ENCODE measurements at regions not wholly inside any gene's neighbourhood (a gene's known extent, or its start where the extent isn't known, plus 50 kb on each side); places are given as distances from the start of the nearest gene placed in this dataset.

DNA sequence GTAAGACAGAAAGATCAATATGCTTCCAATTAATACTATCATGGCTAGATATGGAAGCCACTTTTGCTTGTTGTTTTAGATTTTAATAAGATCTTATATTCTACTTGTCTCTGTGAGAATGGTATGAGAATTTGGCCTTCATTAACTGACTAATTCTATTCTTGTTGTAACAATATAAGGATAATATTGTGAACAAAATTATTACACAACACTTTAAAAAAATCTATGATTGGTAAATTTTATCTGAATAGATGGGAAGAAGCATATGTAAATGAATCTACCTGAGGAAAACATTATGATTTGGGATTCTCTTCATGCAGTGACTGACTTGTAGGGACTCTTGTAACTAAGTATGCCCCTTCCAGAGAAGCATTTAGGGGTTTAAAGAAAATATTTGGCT lies 308.9 kb upstream of the KCND2 start (continued):
- TF ChIP-seq, protein P1, sequence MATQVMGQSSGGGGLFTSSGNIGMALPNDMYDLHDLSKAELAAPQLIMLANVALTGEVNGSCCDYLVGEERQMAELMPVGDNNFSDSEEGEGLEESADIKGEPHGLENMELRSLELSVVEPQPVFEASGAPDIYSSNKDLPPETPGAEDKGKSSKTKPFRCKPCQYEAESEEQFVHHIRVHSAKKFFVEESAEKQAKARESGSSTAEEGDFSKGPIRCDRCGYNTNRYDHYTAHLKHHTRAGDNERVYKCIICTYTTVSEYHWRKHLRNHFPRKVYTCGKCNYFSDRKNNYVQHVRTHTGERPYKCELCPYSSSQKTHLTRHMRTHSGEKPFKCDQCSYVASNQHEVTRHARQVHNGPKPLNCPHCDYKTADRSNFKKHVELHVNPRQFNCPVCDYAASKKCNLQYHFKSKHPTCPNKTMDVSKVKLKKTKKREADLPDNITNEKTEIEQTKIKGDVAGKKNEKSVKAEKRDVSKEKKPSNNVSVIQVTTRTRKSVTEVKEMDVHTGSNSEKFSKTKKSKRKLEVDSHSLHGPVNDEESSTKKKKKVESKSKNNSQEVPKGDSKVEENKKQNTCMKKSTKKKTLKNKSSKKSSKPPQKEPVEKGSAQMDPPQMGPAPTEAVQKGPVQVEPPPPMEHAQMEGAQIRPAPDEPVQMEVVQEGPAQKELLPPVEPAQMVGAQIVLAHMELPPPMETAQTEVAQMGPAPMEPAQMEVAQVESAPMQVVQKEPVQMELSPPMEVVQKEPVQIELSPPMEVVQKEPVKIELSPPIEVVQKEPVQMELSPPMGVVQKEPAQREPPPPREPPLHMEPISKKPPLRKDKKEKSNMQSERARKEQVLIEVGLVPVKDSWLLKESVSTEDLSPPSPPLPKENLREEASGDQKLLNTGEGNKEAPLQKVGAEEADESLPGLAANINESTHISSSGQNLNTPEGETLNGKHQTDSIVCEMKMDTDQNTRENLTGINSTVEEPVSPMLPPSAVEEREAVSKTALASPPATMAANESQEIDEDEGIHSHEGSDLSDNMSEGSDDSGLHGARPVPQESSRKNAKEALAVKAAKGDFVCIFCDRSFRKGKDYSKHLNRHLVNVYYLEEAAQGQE (IDR thresholded peaks at IDR 0.05; ENCODE audit: unreplicated experiment) = no peak
- TF ChIP-seq CREB1 (CRISPR knock-in tag; IDR thresholded peaks at IDR 0.05; ENCODE audit: low read depth) (no peak), ZNF331 (CRISPR knock-in tag; IDR thresholded peaks at IDR 0.05; ENCODE audit: low read depth) (no peak)
- TF ChIP-seq, protein P2, sequence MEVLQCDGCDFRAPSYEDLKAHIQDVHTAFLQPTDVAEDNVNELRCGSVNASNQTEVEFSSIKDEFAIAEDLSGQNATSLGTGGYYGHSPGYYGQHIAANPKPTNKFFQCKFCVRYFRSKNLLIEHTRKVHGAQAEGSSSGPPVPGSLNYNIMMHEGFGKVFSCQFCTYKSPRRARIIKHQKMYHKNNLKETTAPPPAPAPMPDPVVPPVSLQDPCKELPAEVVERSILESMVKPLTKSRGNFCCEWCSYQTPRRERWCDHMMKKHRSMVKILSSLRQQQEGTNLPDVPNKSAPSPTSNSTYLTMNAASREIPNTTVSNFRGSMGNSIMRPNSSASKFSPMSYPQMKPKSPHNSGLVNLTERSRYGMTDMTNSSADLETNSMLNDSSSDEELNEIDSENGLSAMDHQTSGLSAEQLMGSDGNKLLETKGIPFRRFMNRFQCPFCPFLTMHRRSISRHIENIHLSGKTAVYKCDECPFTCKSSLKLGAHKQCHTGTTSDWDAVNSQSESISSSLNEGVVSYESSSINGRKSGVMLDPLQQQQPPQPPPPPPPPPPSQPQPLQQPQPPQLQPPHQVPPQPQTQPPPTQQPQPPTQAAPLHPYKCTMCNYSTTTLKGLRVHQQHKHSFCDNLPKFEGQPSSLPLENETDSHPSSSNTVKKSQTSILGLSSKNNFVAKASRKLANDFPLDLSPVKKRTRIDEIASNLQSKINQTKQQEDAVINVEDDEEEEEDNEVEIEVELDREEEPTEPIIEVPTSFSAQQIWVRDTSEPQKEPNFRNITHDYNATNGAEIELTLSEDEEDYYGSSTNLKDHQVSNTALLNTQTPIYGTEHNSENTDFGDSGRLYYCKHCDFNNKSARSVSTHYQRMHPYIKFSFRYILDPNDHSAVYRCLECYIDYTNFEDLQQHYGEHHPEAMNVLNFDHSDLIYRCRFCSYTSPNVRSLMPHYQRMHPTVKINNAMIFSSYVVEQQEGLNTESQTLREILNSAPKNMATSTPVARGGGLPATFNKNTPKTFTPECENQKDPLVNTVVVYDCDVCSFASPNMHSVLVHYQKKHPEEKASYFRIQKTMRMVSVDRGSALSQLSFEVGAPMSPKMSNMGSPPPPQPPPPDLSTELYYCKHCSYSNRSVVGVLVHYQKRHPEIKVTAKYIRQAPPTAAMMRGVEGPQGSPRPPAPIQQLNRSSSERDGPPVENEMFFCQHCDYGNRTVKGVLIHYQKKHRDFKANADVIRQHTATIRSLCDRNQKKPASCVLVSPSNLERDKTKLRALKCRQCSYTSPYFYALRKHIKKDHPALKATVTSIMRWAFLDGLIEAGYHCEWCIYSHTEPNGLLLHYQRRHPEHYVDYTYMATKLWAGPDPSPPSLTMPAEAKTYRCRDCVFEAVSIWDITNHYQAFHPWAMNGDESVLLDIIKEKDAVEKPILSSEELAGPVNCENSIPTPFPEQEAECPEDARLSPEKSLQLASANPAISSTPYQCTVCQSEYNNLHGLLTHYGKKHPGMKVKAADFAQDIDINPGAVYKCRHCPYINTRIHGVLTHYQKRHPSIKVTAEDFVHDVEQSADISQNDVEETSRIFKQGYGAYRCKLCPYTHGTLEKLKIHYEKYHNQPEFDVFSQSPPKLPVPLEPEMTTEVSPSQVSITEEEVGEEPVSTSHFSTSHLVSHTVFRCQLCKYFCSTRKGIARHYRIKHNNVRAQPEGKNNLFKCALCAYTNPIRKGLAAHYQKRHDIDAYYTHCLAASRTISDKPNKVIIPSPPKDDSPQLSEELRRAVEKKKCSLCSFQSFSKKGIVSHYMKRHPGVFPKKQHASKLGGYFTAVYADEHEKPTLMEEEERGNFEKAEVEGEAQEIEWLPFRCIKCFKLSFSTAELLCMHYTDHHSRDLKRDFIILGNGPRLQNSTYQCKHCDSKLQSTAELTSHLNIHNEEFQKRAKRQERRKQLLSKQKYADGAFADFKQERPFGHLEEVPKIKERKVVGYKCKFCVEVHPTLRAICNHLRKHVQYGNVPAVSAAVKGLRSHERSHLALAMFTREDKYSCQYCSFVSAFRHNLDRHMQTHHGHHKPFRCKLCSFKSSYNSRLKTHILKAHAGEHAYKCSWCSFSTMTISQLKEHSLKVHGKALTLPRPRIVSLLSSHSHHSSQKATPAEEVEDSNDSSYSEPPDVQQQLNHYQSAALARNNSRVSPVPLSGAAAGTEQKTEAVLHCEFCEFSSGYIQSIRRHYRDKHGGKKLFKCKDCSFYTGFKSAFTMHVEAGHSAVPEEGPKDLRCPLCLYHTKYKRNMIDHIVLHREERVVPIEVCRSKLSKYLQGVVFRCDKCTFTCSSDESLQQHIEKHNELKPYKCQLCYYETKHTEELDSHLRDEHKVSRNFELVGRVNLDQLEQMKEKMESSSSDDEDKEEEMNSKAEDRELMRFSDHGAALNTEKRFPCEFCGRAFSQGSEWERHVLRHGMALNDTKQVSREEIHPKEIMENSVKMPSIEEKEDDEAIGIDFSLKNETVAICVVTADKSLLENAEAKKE (CRISPR knock-in tag; IDR thresholded peaks at IDR 0.05) = no peak

DNA sequence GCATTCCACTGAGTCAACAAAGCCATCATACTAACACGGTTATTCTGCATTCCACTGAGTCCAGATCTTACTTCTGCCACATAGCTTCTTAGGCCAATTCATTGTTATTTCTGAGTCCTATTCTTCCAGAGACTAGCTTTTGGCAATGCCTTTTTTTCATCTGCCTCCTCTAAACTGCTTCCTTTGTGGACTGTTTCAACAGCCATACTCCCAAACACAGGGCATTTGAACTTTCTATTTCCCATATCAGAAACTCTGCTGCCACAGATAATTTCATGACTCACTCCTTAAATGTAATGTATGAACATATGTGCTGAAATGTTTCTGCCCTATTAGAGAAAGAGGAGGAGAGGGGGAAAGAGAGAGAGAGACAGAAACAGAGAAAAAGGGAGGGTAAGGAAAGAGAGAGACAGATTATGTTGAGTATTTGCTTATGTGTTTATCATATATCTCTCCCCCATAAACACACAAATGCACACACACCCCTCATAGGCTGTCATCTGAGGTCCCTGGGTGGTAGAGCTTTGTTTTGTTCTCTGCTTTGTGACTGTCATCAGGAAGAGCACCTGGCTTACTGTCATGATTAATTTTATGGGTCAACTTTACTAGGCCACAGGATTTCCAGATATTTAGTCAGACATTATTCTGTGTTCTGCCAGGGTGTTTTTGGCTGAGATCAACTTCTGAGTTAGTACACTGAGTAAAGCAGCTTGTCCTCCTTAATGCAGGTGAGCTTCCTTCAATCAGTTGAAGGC lies 308.0 kb upstream of the KCND2 start:
- Mint-ChIP-seq H3K27ac (no peak overlapping the region), H3K4me3 (no peak overlapping the region)
- no peak for ATAC-seq

More for the DNA sequence above, 308.0 kb upstream of the KCND2 start:
- no peaks in the 10 kb centered on the region for H3K36me3 Mint-ChIP-seq (ENCODE audit: low read depth)
- H3K4me1 ChIP-seq (ENCODE audit: insufficient read depth) = peaks cover 12% of the 10 kb centered on the region
- peaks cover 4% of the 10 kb centered on the region; the same call in 2 of the 3 replicates for H3K4me1 Mint-ChIP-seq
- H3K4me3 ChIP-seq = no peak overlapping the region
- H3F3A ChIP-seq (replicated peaks; ENCODE audit: low read depth) = no peaks in the 10 kb centered on the region
- H3K9me3 Mint-ChIP-seq = no peaks in the 10 kb centered on the region
- H4K20me1 ChIP-seq (replicated peaks; ENCODE audit: insufficient read depth) = no peaks in the 10 kb centered on the region
- no peaks in the 10 kb centered on the region for H3K27me3 Mint-ChIP-seq (ENCODE audit: insufficient read depth, low read depth, poor library complexity)
- no peaks in the 10 kb centered on the region for H3K9me2 ChIP-seq (ENCODE audit: insufficient read depth)
- no peak overlapping the region for H3K4me2 ChIP-seq
- no peaks in the 10 kb centered on the region for H3K27me3 ChIP-seq (ENCODE audit: insufficient read depth)
- peak overlapping the region; percentile 53; the same call in 1 of the 2 replicates for H2AFZ ChIP-seq
- H3K79me2 ChIP-seq (replicated peaks; ENCODE audit: insufficient read depth) = no peaks in the 10 kb centered on the region
- DNase-seq (ENCODE audit: low spot score) = no peak
- no peaks in the 10 kb centered on the region for H3K36me3 ChIP-seq (ENCODE audit: insufficient read depth)
- TF ChIP-seq NANOG (IDR thresholded peaks at IDR 0.05; ENCODE audit: borderline replicate concordance) = no peak
- no peak for TF ChIP-seq CREB1 (CRISPR knock-in tag; IDR thresholded peaks at IDR 0.05; ENCODE audit: low read depth)
- no peak for TF ChIP-seq ZNF331 (CRISPR knock-in tag; IDR thresholded peaks at IDR 0.05; ENCODE audit: low read depth)
- H3K27ac ChIP-seq (ENCODE audit: low read depth) = no peak overlapping the region

Data from GM23338 (cell line).